ENCODE measurements at regions not wholly inside any gene's neighbourhood (a gene's known extent, or its start where the extent isn't known, plus 50 kb on each side); places are given as distances from the start of the nearest gene placed in this dataset.

- Histone ChIP-seq H3K27ac (peak overlapping the region; percentile 69), H3K4me3 (0 out of 2 replicates have a peak overlapping the region, but pooled peaks have one; percentile 2), H3K4me1 (replicated peaks; ENCODE audit: insufficient read depth) (peaks cover 19% of the 10 kb centered on the region), H3K27me3 (ENCODE audit: insufficient read depth, low read depth) (no peaks in the 10 kb centered on the region), H2AFZ (no peak overlapping the region), H3K4me2 (peak overlapping the region; percentile 56), H3K79me2 (ENCODE audit: low read depth) (no peaks in the 10 kb centered on the region), H3K36me3 (ENCODE audit: low read depth) (no peaks in the 10 kb centered on the region), H3K9me3 (ENCODE audit: insufficient read depth, low read depth) (no peaks in the 10 kb centered on the region), H3K9me2 (ENCODE audit: insufficient read depth) (no peaks in the 10 kb centered on the region), H3F3A (ENCODE audit: insufficient read depth, low read depth) (0 out of 2 replicates have a peak, but pooled peaks cover 5% of the 10 kb centered on the region), H4K20me1 (ENCODE audit: insufficient read depth) (no peaks in the 10 kb centered on the region)
- CTCF ChIA-PET = no interaction called here
- intact Hi-C loops (cut with micrococcal nuclease; ENCODE audit: unreplicated experiment) = no loop called here
- POLR2A ChIA-PET (ENCODE audit: unreplicated experiment) = no interaction called here
- BruUV-seq (replicated peaks) = no TSS peak
- peak in 1 of 2 experiments; percentile 67 for DNase-seq
- TF ChIP-seq EZH2 (IDR thresholded peaks at IDR 0.05; ENCODE audit: low read depth) = no peak
- no peak for TF ChIP-seq CTCF (conservative IDR thresholded peaks at IDR 0.05)
These were observed 369.3 kb upstream of the RND3 start for GRCh38 chr2:150856596-150857281.

- POLR2A ChIA-PET (ENCODE audit: unreplicated experiment) = no interaction called here
- Histone ChIP-seq H3K4me1 (replicated peaks; ENCODE audit: insufficient read depth) (peaks cover 19% of the 10 kb centered on the region), H3K36me3 (ENCODE audit: low read depth) (no peaks in the 10 kb centered on the region), H3K4me2 (no peak overlapping the region), H3K9me2 (ENCODE audit: insufficient read depth) (no peaks in the 10 kb centered on the region), H3K27me3 (ENCODE audit: insufficient read depth, low read depth) (no peaks in the 10 kb centered on the region), H4K20me1 (ENCODE audit: insufficient read depth) (no peaks in the 10 kb centered on the region), H2AFZ (no peak overlapping the region), H3K9me3 (ENCODE audit: insufficient read depth, low read depth) (no peaks in the 10 kb centered on the region), H3K4me3 (no peak overlapping the region), H3K27ac (no peak overlapping the region), H3F3A (ENCODE audit: insufficient read depth, low read depth) (0 out of 2 replicates have a peak, but pooled peaks cover 5% of the 10 kb centered on the region), H3K79me2 (ENCODE audit: low read depth) (no peaks in the 10 kb centered on the region)
- TF ChIP-seq CTCF (conservative IDR thresholded peaks at IDR 0.05) (no peak), EZH2 (IDR thresholded peaks at IDR 0.05; ENCODE audit: low read depth) (no peak)
- DNase-seq = no peak
- CTCF ChIA-PET = no interaction called here
- intact Hi-C loops (cut with micrococcal nuclease; ENCODE audit: unreplicated experiment) = no loop called here
- BruUV-seq (replicated peaks) = no TSS peak
These were observed 365.8 kb upstream of the RND3 start for GRCh38 chr2:150853263-150853662.

- H3K27ac ChIP-seq = no peak overlapping the region
- H4K20me1 ChIP-seq (ENCODE audit: insufficient read depth) = no peaks in the 10 kb centered on the region
- CTCF ChIA-PET = no interaction called here
- intact Hi-C loops (cut with micrococcal nuclease; ENCODE audit: unreplicated experiment) = no loop called here
- no peaks in the 10 kb centered on the region for H3K36me3 ChIP-seq (ENCODE audit: low read depth)
- TF ChIP-seq EZH2 (IDR thresholded peaks at IDR 0.05; ENCODE audit: low read depth) = no peak
- TF ChIP-seq CTCF (conservative IDR thresholded peaks at IDR 0.05) = no peak
- H3F3A ChIP-seq (ENCODE audit: insufficient read depth, low read depth) = no peaks in the 10 kb centered on the region
- no peaks in the 10 kb centered on the region for H3K79me2 ChIP-seq (ENCODE audit: low read depth)
- H3K4me2 ChIP-seq = no peak overlapping the region
- no peak overlapping the region for H3K4me3 ChIP-seq
- POLR2A ChIA-PET (ENCODE audit: unreplicated experiment) = no interaction called here
- BruUV-seq (replicated peaks) = no TSS peak
- H2AFZ ChIP-seq = no peak overlapping the region
- H3K9me2 ChIP-seq (ENCODE audit: insufficient read depth) = no peaks in the 10 kb centered on the region
- H3K27me3 ChIP-seq (ENCODE audit: insufficient read depth, low read depth) = no peaks in the 10 kb centered on the region
- H3K4me1 ChIP-seq (replicated peaks; ENCODE audit: insufficient read depth) = no peaks in the 10 kb centered on the region
- no peaks in the 10 kb centered on the region for H3K9me3 ChIP-seq (ENCODE audit: insufficient read depth, low read depth)
- no peak for DNase-seq
These were observed 363.2 kb upstream of the RND3 start for GRCh38 chr2:150850641-150851040.

Data from PC-9 (cell line).